Mesodermal cell (in vitro differentiated cells): ENCODE measurements at regions not wholly inside any gene's neighbourhood (a gene's known extent, or its start where the extent isn't known, plus 50 kb on each side); places are given as distances from the start of the nearest gene placed in this dataset.

Experiments
- H3K27ac ChIP-seq: 2 replicates; pipeline ENCODE4 v1.7.0; 2013; ENCODE audit warnings: mild to moderate bottlenecking, low read depth, low read length, moderate library complexity; ENCODE audit not compliant: severe bottlenecking
- H3K36me3 ChIP-seq: 2 replicates; pipeline ENCODE4 v1.7.1; 2013; ENCODE audit warnings: mild to moderate bottlenecking, low read length, moderate library complexity; ENCODE audit not compliant: control insufficient read depth, insufficient read depth
- H3K4me1 ChIP-seq: one replicate; pipeline ENCODE4 v1.7.1; 2013; ENCODE audit warnings: mild to moderate bottlenecking, low read length; ENCODE audit not compliant: insufficient read depth, control insufficient read depth, poor library complexity, severe bottlenecking
- H3K4me3 ChIP-seq: 2 replicates; pipeline ENCODE4 v1.7.0; 2013; ENCODE audit warnings: low read length, control low read depth, mild to moderate bottlenecking; ENCODE audit not compliant: insufficient read depth, poor library complexity, severe bottlenecking; ENCODE audit errors: extremely low read depth
- H3K9me3 ChIP-seq: 2 replicates; pipeline ENCODE4 v1.7.1; 2013; ENCODE audit warnings: mild to moderate bottlenecking, low read length, moderate library complexity; ENCODE audit not compliant: control insufficient read depth
- WGBS, 2 experiments: methylation state at CpG; one replicate each; pipeline ENCODE4 v1.1.5; 2013; ENCODE audit warnings: missing lambda C conversion rate in 2 of 2; ENCODE audit not compliant: insufficient coverage in 2 of 2; 5-methylcytosine and 5-hydroxymethylcytosine counted together

- H3K36me3 ChIP-seq = no peaks in the 10 kb centered on the region
- H3K9me3 ChIP-seq = peaks cover 68% of the 10 kb centered on the region
- no peaks in the 10 kb centered on the region for H3K4me1 ChIP-seq
- WGBS, 2 experiments = 61 to 67% methylated on average over 17 to 21 of the region's 22 CpGs
- no peak overlapping the region for H3K27ac ChIP-seq
- H3K4me3 ChIP-seq = no peak overlapping the region
Measured at GRCh38 chr12:34397591-34398365, 375.5 kb downstream of the ALG10 start.

- no peaks in the 10 kb centered on the region for H3K4me1 ChIP-seq
- WGBS, 2 experiments = 62 to 80% methylated on average over 7 to 14 of the region's 16 CpGs
- peaks cover 72% of the 10 kb centered on the region for H3K9me3 ChIP-seq
- H3K4me3 ChIP-seq = no peak overlapping the region
- no peaks in the 10 kb centered on the region for H3K36me3 ChIP-seq
- H3K27ac ChIP-seq = no peak overlapping the region
Measured at GRCh38 chr12:34398366-34398705, 376.0 kb downstream of the ALG10 start.

GRCh38 chr12:34398706-34399630, 376.7 kb downstream of the ALG10 start:
- Histone ChIP-seq H3K4me1 (no peaks in the 10 kb centered on the region), H3K27ac (no peak overlapping the region), H3K9me3 (peaks cover 71% of the 10 kb centered on the region), H3K4me3 (no peak overlapping the region), H3K36me3 (no peaks in the 10 kb centered on the region)
- WGBS, 2 experiments = 69 to 70% methylated on average over 33 to 34 of the region's 38 CpGs

GRCh38 chr12:34399631-34400410, 377.5 kb downstream of the ALG10 start:
- H3K4me1 ChIP-seq = no peaks in the 10 kb centered on the region
- no peak overlapping the region for H3K4me3 ChIP-seq
- 73 to 75% methylated on average over 22 to 23 of the region's 23 CpGs for WGBS, 2 experiments
- no peak overlapping the region for H3K27ac ChIP-seq
- H3K36me3 ChIP-seq = no peaks in the 10 kb centered on the region
- H3K9me3 ChIP-seq = peaks cover 75% of the 10 kb centered on the region

GRCh38 chr12:34400411-34400881, 378.1 kb downstream of the ALG10 start:
- Histone ChIP-seq H3K4me3 (no peak overlapping the region), H3K9me3 (peaks cover 74% of the 10 kb centered on the region), H3K36me3 (no peaks in the 10 kb centered on the region), H3K4me1 (no peaks in the 10 kb centered on the region), H3K27ac (no peak overlapping the region)
- 79 to 86% methylated on average over 6 to 10 of the region's 12 CpGs for WGBS, 2 experiments

- Histone ChIP-seq H3K27ac (no peak overlapping the region), H3K36me3 (no peaks in the 10 kb centered on the region)
- 77 to 79% methylated on average over 24 of the region's 25 CpGs for WGBS, 2 experiments
Measured at GRCh38 chr12:34400986-34401658, 378.8 kb downstream of the ALG10 start.

GRCh38 chr12:34401659-34402227, 379.4 kb downstream of the ALG10 start:
- Histone ChIP-seq H3K9me3 (peaks cover 74% of the 10 kb centered on the region), H3K4me1 (no peaks in the 10 kb centered on the region), H3K36me3 (no peaks in the 10 kb centered on the region), H3K27ac (no peak overlapping the region), H3K4me3 (no peak overlapping the region)
- WGBS, 2 experiments = 47 to 64% methylated on average over 12 to 28 of the region's 28 CpGs

More at GRCh38 chr12:34400986-34401658, 378.8 kb downstream of the ALG10 start:
- Histone ChIP-seq H3K4me1 (no peaks in the 10 kb centered on the region), H3K4me3 (no peak overlapping the region), H3K9me3 (peaks cover 74% of the 10 kb centered on the region)

- no peak overlapping the region for H3K4me3 ChIP-seq
- H3K27ac ChIP-seq = no peak overlapping the region
- H3K9me3 ChIP-seq = peaks cover 77% of the 10 kb centered on the region
- H3K4me1 ChIP-seq = no peaks in the 10 kb centered on the region
- 74 to 77% methylated on average over 21 to 27 of the region's 30 CpGs for WGBS, 2 experiments
- H3K36me3 ChIP-seq = no peaks in the 10 kb centered on the region
Measured at GRCh38 chr12:34402228-34402898, 380.1 kb downstream of the ALG10 start.

GRCh38 chr12:34402899-34403705, 380.8 kb downstream of the ALG10 start:
- no peak overlapping the region for H3K4me3 ChIP-seq
- peaks cover 75% of the 10 kb centered on the region for H3K9me3 ChIP-seq
- H3K27ac ChIP-seq = no peak overlapping the region
- no peaks in the 10 kb centered on the region for H3K4me1 ChIP-seq
- no peaks in the 10 kb centered on the region for H3K36me3 ChIP-seq
- 71 to 75% methylated on average over 33 of the region's 33 CpGs for WGBS, 2 experiments
